HG03159 (cell line): ENCODE measurements at regions not wholly inside any gene's neighbourhood (a gene's known extent, or its start where the extent isn't known, plus 50 kb on each side); places are given as distances from the start of the nearest gene placed in this dataset.
"Not testable (repeated sequence)": the region's sequence is repeated elsewhere in the genome, so short reads cannot be mapped to it uniquely, and the experiment has no call there.

Experiments used
- ATAC-seq: cut with Tn5 transposase; IDR thresholded peaks from one replicate; pipeline ENCODE4 v1.9.1; 2021; ENCODE audit warnings: mild to moderate bottlenecking, moderate library complexity; ENCODE audit not compliant: unreplicated experiment

DNA sequence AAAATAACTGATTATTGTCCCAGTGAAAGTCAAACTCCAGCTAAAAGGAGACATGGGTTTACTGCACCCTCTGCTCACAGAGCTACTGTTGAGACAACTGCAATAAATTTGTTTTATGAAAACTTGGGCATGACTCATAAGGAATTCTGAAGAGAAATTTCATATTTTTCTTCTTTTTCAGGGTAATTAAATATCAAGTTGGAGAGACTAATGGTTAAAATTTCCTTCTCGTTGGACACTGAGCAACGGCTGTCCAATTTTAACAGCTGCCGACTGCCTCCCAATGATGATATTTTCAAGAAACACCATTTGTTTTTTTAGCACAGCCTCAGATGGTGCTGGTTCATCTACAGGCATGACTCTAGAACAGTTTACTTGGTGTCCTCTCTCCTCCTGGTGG lies 259.2 kb upstream of the RGMB start:
- no peak for ATAC-seq

DNA sequence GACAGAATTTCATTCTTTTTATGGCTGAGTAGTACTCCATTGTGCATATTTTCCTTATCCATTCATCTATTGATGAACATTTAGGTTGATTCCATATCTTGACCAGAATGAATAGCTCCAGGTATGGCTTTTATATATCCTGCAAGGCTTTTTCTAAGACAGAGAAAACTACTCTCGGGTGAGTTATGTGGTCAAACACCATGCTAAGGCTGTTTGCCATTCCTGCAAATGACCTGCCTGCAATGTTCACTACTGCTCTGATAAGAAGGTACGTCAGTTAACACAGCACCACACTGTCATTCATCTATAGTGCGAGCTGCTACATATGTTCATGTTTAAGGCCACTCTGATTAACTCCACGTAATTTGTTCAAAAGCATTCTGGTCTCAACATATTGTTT lies 256.8 kb upstream of the RGMB start:
- no peak for ATAC-seq

- ATAC-seq: no peak
Observed at GRCh38 chr5:98517560-98518366, 255.7 kb upstream of the RGMB start.

DNA sequence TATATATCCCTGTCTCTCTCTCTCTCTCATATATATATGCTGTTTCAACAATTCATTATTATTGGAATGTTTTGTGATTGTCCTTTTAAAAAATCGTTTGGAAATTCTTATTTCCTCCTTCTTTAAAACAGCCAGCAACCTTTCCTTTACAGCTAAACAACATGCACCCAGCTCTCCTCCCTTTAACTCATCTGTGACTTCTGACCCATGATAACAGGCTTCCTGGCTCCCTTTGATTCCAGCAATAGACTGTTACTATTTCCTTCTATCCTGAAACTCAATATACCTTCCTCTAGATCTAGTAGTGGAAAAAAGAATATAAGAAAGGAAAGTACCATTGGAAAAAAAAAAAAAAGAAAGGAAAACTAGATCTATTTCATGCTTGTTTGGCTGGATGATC lies 254.7 kb upstream of the RGMB start:
- no peak for ATAC-seq

DNA sequence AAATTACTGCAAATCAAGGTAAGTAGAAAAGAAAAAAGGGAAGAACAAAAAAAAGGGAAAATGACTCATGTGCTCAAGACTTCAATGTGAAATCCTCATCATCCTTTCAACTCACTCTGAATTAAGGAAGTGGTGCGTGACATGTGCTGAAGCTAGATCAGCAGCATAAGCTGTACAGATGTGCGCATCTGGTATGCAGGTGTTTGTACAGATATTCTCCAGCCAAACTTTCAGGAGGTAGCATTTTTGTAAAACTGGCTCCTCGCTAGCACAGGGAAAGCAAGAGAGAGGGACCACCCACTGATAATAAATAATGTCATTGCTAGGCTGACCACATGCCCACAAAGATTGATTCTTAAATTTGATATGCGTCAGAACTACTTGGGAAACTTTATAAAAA lies 253.9 kb upstream of the RGMB start:
- ATAC-seq: no peak

DNA sequence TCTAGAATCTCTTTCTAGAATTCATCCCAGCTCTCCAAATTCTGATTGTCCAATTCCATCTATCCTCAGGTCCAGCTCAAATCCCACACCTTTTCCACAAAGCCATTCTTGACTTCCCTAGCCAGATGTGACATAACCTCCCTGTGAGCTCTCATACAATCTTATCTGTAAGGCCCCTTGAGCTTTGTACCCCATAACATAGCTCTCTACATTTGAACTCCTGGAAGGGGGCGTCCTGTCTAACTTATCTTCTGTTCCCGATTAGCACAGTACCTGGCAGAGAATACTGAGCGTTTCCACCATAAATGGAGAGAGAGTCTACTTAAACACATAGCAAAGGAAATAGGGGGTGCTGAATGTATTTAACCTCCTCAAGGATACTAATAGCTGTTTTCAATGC lies 251.6 kb upstream of the RGMB start:
- ATAC-seq: no peak

- ATAC-seq: no peak
Observed at GRCh38 chr5:98524773-98525172, 248.7 kb upstream of the RGMB start.

DNA sequence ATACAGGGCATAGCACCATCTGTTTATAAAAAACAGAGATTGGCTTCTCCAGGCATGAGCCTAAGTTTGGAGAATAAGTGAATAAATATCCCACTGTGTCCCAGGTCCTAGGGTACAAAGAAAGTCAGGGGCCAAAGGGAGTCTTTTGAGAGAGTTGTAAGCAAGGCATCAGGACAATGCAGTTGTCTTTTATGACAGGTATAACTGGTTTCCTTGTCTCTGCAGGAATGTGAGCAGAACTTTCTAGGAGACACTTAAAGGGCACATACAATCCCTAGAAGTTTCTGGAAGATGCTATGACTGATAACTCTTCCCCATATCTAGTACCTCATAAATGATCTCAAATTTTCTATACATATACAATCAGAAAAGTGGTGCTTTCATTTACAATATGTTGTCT lies 245.6 kb upstream of the RGMB start:
- no peak for ATAC-seq

GRCh38 chr5:98529321-98529720 lies 244.1 kb upstream of the RGMB start:
- ATAC-seq: no peak

- no peak for ATAC-seq
Observed at GRCh38 chr5:98530224-98530623, 243.2 kb upstream of the RGMB start.

DNA sequence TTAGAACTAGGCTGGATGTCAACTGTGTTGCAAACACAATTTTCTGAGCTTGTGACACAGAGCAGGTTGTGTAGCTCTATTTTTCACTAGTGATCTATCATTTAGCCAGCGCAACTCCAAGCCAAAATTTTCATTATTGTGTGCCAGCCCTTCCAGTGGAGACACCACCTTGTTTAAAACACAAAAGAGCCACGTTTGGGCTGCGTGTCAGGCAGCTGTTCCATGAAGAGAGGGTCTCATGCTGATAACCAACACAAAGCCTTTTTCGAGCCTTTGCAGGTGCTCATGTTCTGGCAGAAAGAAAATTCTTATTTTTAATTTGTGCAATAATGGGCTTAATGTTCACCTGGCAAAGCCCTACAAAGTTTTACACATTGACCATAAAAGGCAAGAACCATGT lies 237.6 kb upstream of the RGMB start:
- ATAC-seq: no peak

GRCh38 chr5:98540056-98540455 lies 233.4 kb upstream of the RGMB start:
- no peak for ATAC-seq

- no peak for ATAC-seq
Observed at GRCh38 chr5:98541641-98542040, 231.8 kb upstream of the RGMB start.

DNA sequence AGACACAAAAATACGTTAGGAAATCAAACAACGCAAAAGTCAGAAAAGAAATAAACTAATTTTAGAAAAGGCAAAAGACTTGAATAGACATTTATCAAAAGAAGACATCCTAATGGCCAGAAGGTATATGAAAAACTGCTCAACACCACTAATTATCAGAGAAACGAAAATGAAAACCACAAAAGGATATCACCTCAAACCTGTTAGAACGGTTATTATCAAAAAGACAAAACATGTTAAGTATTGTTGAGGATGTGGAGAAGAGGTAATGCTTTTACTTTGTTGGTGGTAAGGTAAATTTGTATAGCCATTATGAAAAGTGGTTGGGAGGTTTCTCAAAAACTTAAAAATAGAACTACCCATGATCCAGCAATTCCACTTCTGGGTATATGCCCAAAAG lies 230.0 kb upstream of the RGMB start:
- ATAC-seq: peak; percentile 67

DNA sequence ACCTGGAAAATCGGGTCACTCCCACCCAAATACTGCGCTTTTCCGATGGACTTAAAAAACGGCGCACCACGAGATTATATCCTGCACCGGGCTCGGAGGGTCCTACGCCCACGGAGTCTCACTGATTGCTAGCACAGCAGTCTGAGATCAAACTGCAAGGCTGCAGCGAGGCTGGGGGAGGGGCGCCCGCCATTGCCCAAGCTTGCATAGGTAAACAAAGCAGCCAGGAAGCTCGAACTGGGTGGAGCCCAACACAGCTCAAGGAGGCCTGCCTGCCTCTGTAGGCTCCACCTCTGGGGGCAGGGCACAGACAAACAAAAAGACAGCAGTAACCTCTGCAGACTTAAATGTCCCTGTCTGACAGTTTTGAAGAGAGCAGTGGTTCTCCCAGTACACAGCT lies 226.5 kb upstream of the RGMB start:
- not testable (repeated sequence) for ATAC-seq

DNA sequence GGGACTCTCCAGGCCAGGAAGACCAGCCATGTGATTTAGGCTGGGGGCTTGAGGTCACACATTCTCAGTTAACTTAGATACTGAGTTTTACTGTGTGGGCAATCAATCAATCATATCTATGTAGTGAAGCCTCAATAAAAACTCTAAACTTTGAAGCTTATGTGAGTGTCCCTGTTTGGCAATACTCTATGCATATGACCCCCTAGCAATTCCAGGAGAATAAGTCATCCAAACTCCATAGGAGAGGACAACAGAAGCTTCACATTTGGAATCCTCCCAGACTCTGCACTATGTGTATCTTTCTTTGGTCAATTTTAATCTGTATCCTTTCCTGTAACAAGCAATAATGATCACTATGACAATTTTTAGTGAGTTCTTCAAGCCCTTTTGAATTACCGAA lies 216.8 kb upstream of the RGMB start:
- ATAC-seq: no peak

- no peak for ATAC-seq
Observed at GRCh38 chr5:98557916-98558315, 215.5 kb upstream of the RGMB start.

GRCh38 chr5:98563885-98564653 lies 209.4 kb upstream of the RGMB start:
- ATAC-seq: no peak

DNA sequence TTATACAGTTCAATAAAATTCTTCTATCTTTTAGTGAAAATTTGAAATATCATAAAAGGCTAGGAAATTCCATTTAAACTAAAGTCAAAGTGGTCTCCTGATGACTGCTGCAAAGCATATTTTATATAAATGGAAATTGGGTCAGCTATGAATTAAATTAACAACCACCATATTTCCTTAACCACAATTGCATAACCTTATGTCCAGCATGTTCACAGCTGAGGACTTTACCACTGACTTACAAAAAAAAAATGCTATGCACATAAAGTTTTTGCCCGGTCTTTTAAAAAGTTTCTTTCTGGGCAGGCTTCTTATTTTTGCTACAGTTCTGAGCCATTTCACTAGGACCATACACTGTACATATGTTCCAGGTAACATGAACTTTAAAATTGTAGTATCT lies 208.6 kb upstream of the RGMB start:
- no peak for ATAC-seq

DNA sequence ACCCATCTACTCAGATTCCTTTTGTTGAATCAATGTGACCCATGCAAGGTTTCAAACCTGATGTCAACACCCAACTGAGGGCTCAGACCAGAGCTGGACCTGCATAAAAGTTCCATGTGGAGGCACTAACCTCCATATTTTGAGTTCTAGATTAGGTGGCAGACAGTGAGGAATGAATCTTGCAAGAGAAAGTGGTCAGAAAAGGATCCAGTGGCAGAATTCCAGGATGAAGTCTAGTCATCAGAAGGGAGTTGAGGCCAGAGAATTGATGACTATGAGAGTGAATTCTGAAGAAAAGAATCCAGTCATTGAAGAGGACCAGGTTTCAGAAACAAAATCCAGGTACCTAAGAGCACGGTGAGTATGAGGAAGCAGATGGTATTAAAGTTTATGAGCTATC lies 205.1 kb upstream of the RGMB start:
- ATAC-seq: no peak

- no peak for ATAC-seq
Observed at GRCh38 chr5:98569288-98569687, 204.2 kb upstream of the RGMB start.

DNA sequence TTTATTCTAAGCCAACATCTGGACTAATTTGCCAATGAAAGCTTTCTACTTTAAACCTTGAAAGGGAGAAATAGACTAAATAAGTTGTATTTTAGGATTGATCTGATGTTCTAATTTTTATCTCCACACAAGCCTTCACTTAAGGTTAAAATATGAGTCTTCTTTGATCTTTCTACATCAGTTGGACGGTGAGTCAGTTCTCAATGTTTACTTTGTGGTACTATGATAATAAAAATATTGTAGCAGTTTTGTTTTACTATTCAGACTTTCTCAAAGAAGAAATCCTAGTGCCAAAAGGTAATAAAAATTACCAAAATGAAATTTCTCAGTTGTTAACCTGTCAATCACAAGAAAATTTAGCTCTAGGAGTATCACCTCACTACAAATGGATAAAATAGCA lies 203.5 kb upstream of the RGMB start:
- no peak for ATAC-seq
